ENCODE measurements at regions not wholly inside any gene's neighbourhood (a gene's known extent, or its start where the extent isn't known, plus 50 kb on each side); places are given as distances from the start of the nearest gene placed in this dataset.

DNA sequence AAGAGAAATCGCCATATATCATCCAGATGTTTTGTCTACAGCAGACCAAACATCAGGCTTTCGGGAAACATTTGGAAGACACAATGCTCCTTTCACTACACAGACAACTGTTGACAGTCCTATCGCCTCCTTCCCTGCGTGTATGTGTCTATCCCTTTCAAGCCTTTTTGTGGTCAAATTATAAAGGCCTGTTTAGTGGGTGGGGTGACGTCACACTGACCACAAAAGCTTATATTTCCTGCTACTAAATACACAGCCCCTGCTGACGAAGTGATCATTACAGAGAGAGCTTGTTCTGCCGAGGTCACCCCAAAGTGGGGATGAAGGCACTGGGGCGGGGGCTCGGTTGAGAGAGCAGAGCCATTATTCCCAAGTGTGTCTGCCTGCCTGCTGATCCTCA is 302.7 kb upstream of the TNP1 start:
- DNase-seq (ENCODE audit: low read depth): peak; percentile 91

DNA sequence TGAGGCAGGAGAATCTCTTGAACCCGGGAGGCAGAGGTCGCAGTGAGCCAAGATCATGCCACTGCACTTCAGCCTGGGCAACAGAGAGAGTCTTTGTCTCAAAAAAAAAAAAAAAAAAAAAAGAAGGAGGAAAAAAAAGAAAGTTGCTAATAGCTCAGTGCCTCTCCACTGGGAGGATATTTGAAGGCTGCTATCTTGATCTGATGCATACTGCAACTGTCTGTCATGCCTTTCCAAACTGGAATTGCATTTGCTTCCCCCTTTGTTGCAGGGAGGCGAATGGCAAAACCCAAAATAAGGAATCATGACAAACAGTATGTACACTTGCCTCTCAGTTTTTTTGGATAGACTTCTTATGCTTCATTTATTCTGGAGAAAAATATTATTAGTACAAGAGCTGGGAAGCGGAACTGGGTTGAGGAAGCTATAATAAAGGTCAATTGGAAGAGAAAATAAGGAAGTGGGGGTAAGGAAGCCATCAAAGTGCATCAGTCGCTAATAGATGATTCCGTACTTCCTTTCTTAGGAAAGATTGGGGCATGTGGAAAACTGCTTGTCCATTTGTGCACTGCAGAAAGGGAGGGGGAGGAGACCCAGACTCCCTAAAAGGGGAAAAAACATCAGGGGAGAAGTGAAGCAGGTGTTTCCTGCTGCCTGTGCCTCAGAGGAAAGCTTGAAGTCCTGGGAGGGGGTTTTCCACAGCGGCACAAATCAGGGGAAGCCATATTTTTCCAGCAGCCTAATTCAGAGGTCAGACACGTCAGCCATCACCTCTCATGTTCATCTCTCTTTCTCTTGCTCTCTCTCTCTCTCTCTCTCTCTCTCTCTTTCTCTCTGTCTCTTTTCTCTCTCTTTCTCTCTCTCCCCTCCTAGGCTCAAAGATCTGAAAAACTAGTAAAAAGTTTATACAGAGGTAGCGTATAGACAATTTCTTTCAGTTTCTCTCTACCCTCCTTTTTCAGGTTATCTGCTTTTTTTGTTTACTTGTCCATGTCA is 301.4 kb upstream of the TNP1 start:
- DNase-seq (ENCODE audit: low read depth): no peak
- no peak for TF ChIP-seq CTCF (conservative IDR thresholded peaks at IDR 0.05; ENCODE audit: control insufficient read depth, insufficient read depth, low read depth, low read length)

More for the DNA sequence above, 302.7 kb upstream of the TNP1 start:
- TF ChIP-seq CTCF (conservative IDR thresholded peaks at IDR 0.05; ENCODE audit: control insufficient read depth, insufficient read depth, low read depth, low read length): no peak
- H3K4me3 ChIP-seq (ENCODE audit: control insufficient read depth, low read depth, low read length): no peak overlapping the region

DNA sequence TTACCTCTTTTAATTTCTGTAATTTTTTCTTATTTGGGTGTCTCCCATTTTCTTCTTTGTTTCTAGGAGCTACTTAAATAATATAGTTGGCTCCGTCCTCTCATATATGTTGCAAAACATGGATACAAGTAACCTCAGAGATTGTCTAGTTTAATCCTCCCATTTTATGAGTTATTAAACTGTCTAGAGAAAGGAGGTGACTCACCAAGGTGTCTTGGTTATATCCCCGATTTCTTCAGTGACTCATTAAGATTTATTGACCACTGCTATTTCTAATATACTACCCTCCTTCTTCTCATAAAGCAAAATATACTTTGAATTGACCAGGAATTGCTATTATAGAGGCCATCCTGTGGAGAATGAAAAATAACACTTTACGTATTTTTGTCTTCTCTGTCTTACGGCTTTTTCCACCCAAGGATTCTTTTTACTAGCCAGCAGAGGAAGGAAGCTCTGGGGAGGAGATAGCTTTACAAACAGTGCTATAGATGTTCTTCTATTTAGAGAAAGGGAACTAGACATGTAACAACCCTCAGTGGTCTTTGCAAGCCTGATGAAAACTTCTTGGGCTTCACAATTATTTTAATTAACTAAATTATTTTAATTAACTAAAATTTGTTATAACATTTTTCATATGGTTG is 300.4 kb upstream of the TNP1 start:
- no peak overlapping the region for H3K4me3 ChIP-seq (ENCODE audit: control insufficient read depth, low read depth, low read length)
- TF ChIP-seq CTCF (conservative IDR thresholded peaks at IDR 0.05; ENCODE audit: control insufficient read depth, insufficient read depth, low read depth, low read length): no peak
- peak; percentile 58 for DNase-seq (ENCODE audit: low read depth)

More for the DNA sequence above, 301.4 kb upstream of the TNP1 start:
- H3K4me3 ChIP-seq (ENCODE audit: control insufficient read depth, low read depth, low read length): no peak overlapping the region

- DNase-seq (ENCODE audit: low read depth): no peak
- no peak overlapping the region for H3K4me3 ChIP-seq (ENCODE audit: control insufficient read depth, low read depth, low read length)
- no peak for TF ChIP-seq CTCF (conservative IDR thresholded peaks at IDR 0.05; ENCODE audit: control insufficient read depth, insufficient read depth, low read depth, low read length)
Measured at GRCh38 chr2:217158928-217159327, 299.1 kb upstream of the TNP1 start.

GRCh38 chr2:217157581-217157980 is 297.7 kb upstream of the TNP1 start:
- no peak for DNase-seq (ENCODE audit: low read depth)
- TF ChIP-seq CTCF (conservative IDR thresholded peaks at IDR 0.05; ENCODE audit: control insufficient read depth, insufficient read depth, low read depth, low read length): no peak
- no peak overlapping the region for H3K4me3 ChIP-seq (ENCODE audit: control insufficient read depth, low read depth, low read length)

GRCh38 chr2:217156801-217157200 is 296.9 kb upstream of the TNP1 start:
- no peak for DNase-seq (ENCODE audit: low read depth)
- no peak for TF ChIP-seq CTCF (conservative IDR thresholded peaks at IDR 0.05; ENCODE audit: control insufficient read depth, insufficient read depth, low read depth, low read length)
- H3K4me3 ChIP-seq (ENCODE audit: control insufficient read depth, low read depth, low read length): no peak overlapping the region
